ENCODE measurements at regions not wholly inside any gene's neighbourhood (a gene's known extent, or its start where the extent isn't known, plus 50 kb on each side); places are given as distances from the start of the nearest gene placed in this dataset.

GRCh38 chr11:28834877-28835276 is 726.7 kb downstream of the METTL15 start:
- H3K9me3 ChIP-seq = no peaks in the 10 kb centered on the region
- 59 to 61% methylated on average over 3 of the region's 3 CpGs for WGBS, 2 donors
- H3K27me3 ChIP-seq = no peaks in the 10 kb centered on the region
- TF ChIP-seq POLR2A (IDR thresholded peaks at IDR 0.05) = no peak
- no peak for TF ChIP-seq CTCF (IDR thresholded peaks at IDR 0.05)
- intact Hi-C loops (cut with DNase I) = no loop called here
- DNase-seq = no peak
- H3K36me3 ChIP-seq = no peaks in the 10 kb centered on the region
- no peak overlapping the region for H3K4me3 ChIP-seq (replicated peaks in 1 of 3)
- no peaks in the 10 kb centered on the region for H3K4me1 ChIP-seq
- no peak overlapping the region for H3K27ac ChIP-seq

- intact Hi-C loops (cut with DNase I) = no loop called here
- H3K27me3 ChIP-seq = no peaks in the 10 kb centered on the region
- no peak overlapping the region for H3K27ac ChIP-seq
- H3K9me3 ChIP-seq = no peaks in the 10 kb centered on the region
- no peak for DNase-seq
- no peak overlapping the region for H3K4me3 ChIP-seq (replicated peaks in 1 of 3)
- 56 to 68% methylated on average over 2 of the region's 2 CpGs for WGBS, 2 donors
- H3K36me3 ChIP-seq = no peaks in the 10 kb centered on the region
- no peaks in the 10 kb centered on the region for H3K4me1 ChIP-seq
- TF ChIP-seq POLR2A (IDR thresholded peaks at IDR 0.05) = no peak
- TF ChIP-seq CTCF (IDR thresholded peaks at IDR 0.05) = no peak
These were observed 725.5 kb downstream of the METTL15 start for GRCh38 chr11:28833670-28834069.

GRCh38 chr11:28833169-28833568 is 725.0 kb downstream of the METTL15 start:
- TF ChIP-seq POLR2A (IDR thresholded peaks at IDR 0.05) (no peak), CTCF (IDR thresholded peaks at IDR 0.05) (no peak)
- Histone ChIP-seq H3K27ac (no peak overlapping the region), H3K27me3 (no peaks in the 10 kb centered on the region), H3K4me1 (no peaks in the 10 kb centered on the region), H3K4me3 (replicated peaks in 1 of 3) (no peak overlapping the region), H3K36me3 (no peaks in the 10 kb centered on the region), H3K9me3 (no peaks in the 10 kb centered on the region)
- DNase-seq = no peak
- 36 to 37% methylated on average over 2 of the region's 2 CpGs for WGBS, 2 donors
- intact Hi-C loops (cut with DNase I) = no loop called here

GRCh38 chr11:28826807-28827206 is 718.6 kb downstream of the METTL15 start:
- no peaks in the 10 kb centered on the region for H3K36me3 ChIP-seq
- WGBS, 2 donors = 91 to 97% methylated on average over 1 of the region's 1 CpG
- DNase-seq = no peak
- intact Hi-C loops (cut with DNase I) = no loop called here
- H3K9me3 ChIP-seq = no peaks in the 10 kb centered on the region
- H3K4me3 ChIP-seq (replicated peaks in 1 of 3) = no peak overlapping the region
- no peak for TF ChIP-seq POLR2A (IDR thresholded peaks at IDR 0.05)
- no peak for TF ChIP-seq CTCF (IDR thresholded peaks at IDR 0.05)
- H3K4me1 ChIP-seq = no peaks in the 10 kb centered on the region
- no peak overlapping the region for H3K27ac ChIP-seq
- H3K27me3 ChIP-seq = no peaks in the 10 kb centered on the region

GRCh38 chr11:28822576-28822975 is 714.4 kb downstream of the METTL15 start:
- Histone ChIP-seq H3K27ac (no peak overlapping the region), H3K36me3 (no peaks in the 10 kb centered on the region), H3K9me3 (no peaks in the 10 kb centered on the region), H3K4me1 (peaks cover 0 to 9% of the 10 kb centered on the region in 2 donors), H3K27me3 (no peaks in the 10 kb centered on the region), H3K4me3 (replicated peaks in 1 of 3) (no peak overlapping the region)
- 93 to 94% methylated on average over 4 of the region's 4 CpGs for WGBS, 2 donors
- DNase-seq = no peak
- intact Hi-C loops (cut with DNase I) = no loop called here
- TF ChIP-seq POLR2A (IDR thresholded peaks at IDR 0.05) (no peak), CTCF (IDR thresholded peaks at IDR 0.05) (no peak)

Measured in thyroid gland (tissue), 4 donors.